ENCODE measurements at regions not wholly inside any gene's neighbourhood (a gene's known extent, or its start where the extent isn't known, plus 50 kb on each side); places are given as distances from the start of the nearest gene placed in this dataset.
"Not testable (repeated sequence)": the region's sequence is repeated elsewhere in the genome, so short reads cannot be mapped to it uniquely, and the experiment has no call there.

DNA sequence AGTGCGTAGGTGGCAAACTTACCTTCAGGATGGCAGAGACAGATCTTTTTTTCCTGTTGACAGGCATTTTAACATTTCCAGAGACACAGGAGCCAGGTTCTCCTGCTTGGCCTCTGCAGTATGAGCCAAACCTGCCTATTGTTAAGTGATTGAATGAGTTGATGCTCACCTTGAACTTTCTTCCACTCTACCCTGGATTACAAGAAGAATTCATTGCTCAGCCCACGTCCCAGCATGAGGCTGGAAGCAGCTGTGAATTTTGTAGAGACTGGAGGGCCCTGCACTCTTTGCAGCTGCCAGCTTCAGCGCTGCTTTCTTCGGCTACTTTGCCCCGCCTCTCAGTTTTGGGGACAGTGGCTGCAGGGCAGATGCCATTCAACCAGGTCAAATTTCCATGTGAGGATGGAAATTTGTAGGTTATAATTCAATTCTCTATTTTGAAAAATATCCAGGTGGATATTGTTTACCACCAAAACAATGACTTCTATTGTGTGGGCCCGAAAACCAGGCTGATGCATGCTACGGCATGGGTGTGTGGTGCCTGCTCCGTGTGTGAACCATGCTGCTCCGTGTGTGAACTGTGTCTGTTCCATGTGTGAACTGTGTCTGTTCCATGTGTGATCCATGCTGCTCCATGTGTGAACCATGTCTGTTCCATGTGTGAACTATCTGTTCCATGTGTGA, 75.2 kb upstream of the METTL9 start:
- CTCF ChIA-PET, result no interaction called here
- Mint-ChIP-seq H3K27ac (no peak overlapping the region), H3K36me3 (ENCODE audit: low read depth) (peaks cover 8% of the 10 kb centered on the region), H3K9me3 (no peaks in the 10 kb centered on the region), H3K4me1 (peaks cover under 1% of the 10 kb centered on the region), H3K27me3 (no peaks in the 10 kb centered on the region), H3K4me3 (no peak overlapping the region)
- TF ChIP-seq CTCF (IDR thresholded peaks at IDR 0.05), result no peak
- POLR2A ChIA-PET, result no interaction called here
- intact Hi-C loops (cut with micrococcal nuclease), result loop anchor here (5.0 kb wide), 1 partner anchor 773 kb away; the partner anchor contains the start of gene POLR3E
- ATAC-seq (ENCODE audit: low read depth), result no peak
- DNase-seq, result no peak

DNA sequence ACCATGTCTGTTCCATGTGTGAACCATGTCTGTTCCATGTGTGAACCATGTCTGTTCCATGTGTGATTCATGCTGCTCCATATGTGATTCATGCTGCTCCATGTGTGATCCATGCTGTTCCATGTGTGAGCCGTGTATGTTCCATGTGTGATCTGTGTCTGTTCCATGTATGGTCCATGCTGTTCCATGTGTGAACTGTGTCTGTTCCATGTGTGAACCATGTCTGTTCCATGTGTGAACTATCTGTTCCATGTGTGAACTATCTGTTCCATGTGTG, 74.7 kb upstream of the METTL9 start:
- H3K36me3 Mint-ChIP-seq (ENCODE audit: low read depth); H3K4me3 Mint-ChIP-seq; POLR2A ChIA-PET; DNase-seq; H3K4me1 Mint-ChIP-seq; H3K27ac Mint-ChIP-seq; H3K9me3 Mint-ChIP-seq; H3K27me3 Mint-ChIP-seq; CTCF ChIA-PET; ATAC-seq (ENCODE audit: low read depth): not testable (repeated sequence)
- intact Hi-C loops (cut with micrococcal nuclease), result loop anchor here (5.0 kb wide), 1 partner anchor 773 kb away; the partner anchor contains the start of gene POLR3E

- intact Hi-C loops (cut with micrococcal nuclease); H3K4me3 Mint-ChIP-seq; H3K27ac Mint-ChIP-seq; POLR2A ChIA-PET; H3K36me3 Mint-ChIP-seq (ENCODE audit: low read depth); CTCF ChIA-PET; H3K9me3 Mint-ChIP-seq; H3K27me3 Mint-ChIP-seq; ATAC-seq (ENCODE audit: low read depth); H3K4me1 Mint-ChIP-seq; DNase-seq: not testable (repeated sequence)
These were observed 74.1 kb upstream of the METTL9 start for GRCh38 chr16:21525029-21525895.

DNA sequence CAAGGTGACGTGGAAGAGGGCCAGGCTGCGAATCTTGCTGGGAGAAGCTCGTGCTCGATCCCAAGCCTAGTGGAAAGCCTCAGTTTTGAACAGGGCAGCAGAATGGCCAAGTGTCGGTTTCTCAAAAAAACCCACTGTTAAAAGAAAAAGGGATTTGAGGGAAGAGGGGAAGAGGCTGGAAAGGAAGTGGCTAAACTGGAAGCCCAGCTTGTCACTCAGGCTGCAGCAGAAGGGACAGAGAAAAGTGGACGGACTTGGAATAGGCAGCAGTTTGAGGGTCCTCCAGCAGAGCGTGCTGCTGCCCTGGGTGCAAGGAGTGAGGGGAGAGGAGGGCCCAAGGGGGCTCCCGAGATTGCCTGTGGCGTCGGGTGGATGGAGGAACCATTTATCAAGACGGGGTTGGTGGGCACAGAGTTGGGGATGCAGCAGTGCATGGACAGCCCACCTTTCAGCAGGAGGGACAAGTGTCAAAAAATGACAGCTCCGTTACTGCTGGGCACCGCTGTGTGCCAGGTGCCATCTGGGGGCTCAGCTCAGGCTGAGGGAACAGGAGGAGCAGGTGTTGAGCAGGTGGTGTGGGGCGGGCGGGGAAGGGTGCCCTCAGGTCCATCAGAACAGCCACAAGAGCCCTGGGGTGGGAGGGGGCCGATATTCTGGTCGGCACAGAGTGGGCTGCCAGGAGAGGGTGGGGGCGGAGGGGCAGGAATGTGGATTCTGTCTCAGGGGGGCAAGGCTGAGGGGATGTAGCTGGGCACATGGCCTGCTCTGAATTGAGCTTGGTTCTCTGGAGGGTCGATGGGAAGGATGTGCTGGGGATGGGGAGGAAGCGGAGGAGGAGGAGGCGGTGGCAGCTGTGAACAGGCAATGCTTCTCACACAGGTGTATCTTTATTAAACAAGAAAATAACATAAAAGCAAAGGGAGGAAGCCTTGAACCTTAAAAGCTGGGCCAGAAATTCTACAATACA, 73.1 kb upstream of the METTL9 start:
- POLR2A ChIA-PET; H3K9me3 Mint-ChIP-seq; ATAC-seq (ENCODE audit: low read depth); H3K36me3 Mint-ChIP-seq (ENCODE audit: low read depth); H3K4me3 Mint-ChIP-seq; CTCF ChIA-PET; H3K27me3 Mint-ChIP-seq; H3K27ac Mint-ChIP-seq; H3K4me1 Mint-ChIP-seq; intact Hi-C loops (cut with micrococcal nuclease); DNase-seq: not testable (repeated sequence)

- POLR2A ChIA-PET, result no interaction called here
- no peak for TF ChIP-seq CTCF (IDR thresholded peaks at IDR 0.05)
- Mint-ChIP-seq H3K27ac (no peak overlapping the region), H3K4me3 (no peak overlapping the region), H3K9me3 (no peaks in the 10 kb centered on the region), H3K36me3 (ENCODE audit: low read depth) (no peaks in the 10 kb centered on the region), H3K27me3 (no peaks in the 10 kb centered on the region), H3K4me1 (no peaks in the 10 kb centered on the region)
- CTCF ChIA-PET, result no interaction called here
- intact Hi-C loops (cut with micrococcal nuclease), result no loop called here
- ATAC-seq (ENCODE audit: low read depth) (no peak), DNase-seq (no peak)
These were observed 72.2 kb upstream of the METTL9 start for GRCh38 chr16:21526923-21527807.

DNA sequence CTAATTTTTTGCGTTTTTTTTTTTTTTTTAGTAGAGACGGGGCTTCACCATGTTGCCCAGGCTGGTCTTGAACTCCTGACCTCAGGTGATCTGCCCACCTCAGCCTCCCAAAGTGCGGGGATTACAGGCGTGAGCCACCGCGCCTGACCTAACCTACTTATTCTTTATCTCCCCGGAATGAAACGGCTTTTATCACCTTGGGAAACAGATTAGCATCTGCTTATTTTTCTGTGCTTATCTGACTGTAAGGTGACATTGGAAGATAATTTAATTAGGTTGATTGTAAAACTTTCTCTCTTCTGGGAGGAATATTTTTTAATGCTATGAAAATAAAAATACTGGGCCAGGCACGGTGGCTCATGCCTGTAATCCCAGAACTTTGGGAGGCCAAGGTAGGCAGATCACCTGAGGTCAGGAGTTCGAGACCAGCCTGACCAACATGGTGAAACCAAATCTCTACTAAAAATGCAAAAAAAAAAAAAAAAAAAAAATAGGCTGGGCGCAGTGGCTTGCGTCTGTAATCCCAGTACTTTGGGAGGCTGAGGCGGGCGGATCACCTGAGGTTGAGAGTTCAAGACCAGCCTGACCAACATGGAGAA, 70.2 kb upstream of the METTL9 start:
- H3K36me3 Mint-ChIP-seq (ENCODE audit: low read depth); H3K27ac Mint-ChIP-seq; H3K4me1 Mint-ChIP-seq; H3K27me3 Mint-ChIP-seq; DNase-seq; CTCF ChIA-PET; intact Hi-C loops (cut with micrococcal nuclease); H3K9me3 Mint-ChIP-seq; POLR2A ChIA-PET; H3K4me3 Mint-ChIP-seq; ATAC-seq (ENCODE audit: low read depth): not testable (repeated sequence)

- POLR2A ChIA-PET; ATAC-seq (ENCODE audit: low read depth); DNase-seq; H3K27ac Mint-ChIP-seq; H3K27me3 Mint-ChIP-seq; H3K9me3 Mint-ChIP-seq; CTCF ChIA-PET; H3K36me3 Mint-ChIP-seq (ENCODE audit: low read depth); H3K4me3 Mint-ChIP-seq; H3K4me1 Mint-ChIP-seq; intact Hi-C loops (cut with micrococcal nuclease): not testable (repeated sequence)
These were observed 68.5 kb upstream of the METTL9 start for GRCh38 chr16:21530729-21531383.

GRCh38 chr16:21532996-21533395, 66.4 kb upstream of the METTL9 start:
- H3K4me1 Mint-ChIP-seq; intact Hi-C loops (cut with micrococcal nuclease); DNase-seq; ATAC-seq (ENCODE audit: low read depth); POLR2A ChIA-PET; H3K36me3 Mint-ChIP-seq (ENCODE audit: low read depth); H3K27me3 Mint-ChIP-seq; H3K4me3 Mint-ChIP-seq; H3K27ac Mint-ChIP-seq; CTCF ChIA-PET; H3K9me3 Mint-ChIP-seq: not testable (repeated sequence)

- H3K4me1 Mint-ChIP-seq; POLR2A ChIA-PET; CTCF ChIA-PET; DNase-seq; ATAC-seq (ENCODE audit: low read depth); H3K4me3 Mint-ChIP-seq; H3K27me3 Mint-ChIP-seq; H3K9me3 Mint-ChIP-seq; H3K36me3 Mint-ChIP-seq (ENCODE audit: low read depth); H3K27ac Mint-ChIP-seq; intact Hi-C loops (cut with micrococcal nuclease): not testable (repeated sequence)
These were observed 65.9 kb upstream of the METTL9 start for GRCh38 chr16:21533474-21533873.

All from activated B cell treated with CpG ODN at 0.5 μM for 24 hours (primary cell).